OCI-LY1 (cell line): ENCODE measurements at regions not wholly inside any gene's neighbourhood (a gene's known extent, or its start where the extent isn't known, plus 50 kb on each side); places are given as distances from the start of the nearest gene placed in this dataset.
A peak's percentile ranks its signal among the peaks of the same experiment; 100 is the strongest.

Experiments used
- H2AFZ ChIP-seq: fragments of 200-600 bp; sonication (generic), shearing (Covaris generic); 2 replicates; pipeline ENCODE4 v1.6.0; 2014; ENCODE audit warnings: antibody characterized with exemption, mild to moderate bottlenecking, low read length
- H3F3A ChIP-seq: fragments of 200-600 bp; sonication (generic), shearing (Covaris generic); 2 replicates; pipeline ENCODE4 v1.6.0; 2014; ENCODE audit warnings: mild to moderate bottlenecking, antibody characterized with exemption, low read length, moderate library complexity; ENCODE audit not compliant: insufficient read depth
- H3K27ac ChIP-seq: fragments of 200-600 bp; sonication (generic); 2 replicates; pipeline ENCODE4 v1.5.1; 2014; ENCODE audit warnings: low read length, mixed run types, mild to moderate bottlenecking, low read depth; ENCODE audit not compliant: poor library complexity, severe bottlenecking
- H3K27me3 ChIP-seq: fragments of 200-600 bp; sonication (generic); 2 replicates; pipeline ENCODE4 v1.6.0; 2014; ENCODE audit warnings: antibody characterized with exemption, mild to moderate bottlenecking, low read length, moderate library complexity; ENCODE audit not compliant: insufficient read depth
- H3K36me3 ChIP-seq: fragments of 200-600 bp; sonication (generic); 2 replicates; pipeline ENCODE4 v1.6.1; 2014; ENCODE audit warnings: mild to moderate bottlenecking, antibody characterized with exemption, low read length, moderate library complexity, mixed read lengths; ENCODE audit not compliant: insufficient read depth
- H3K4me1 ChIP-seq: fragments of 200-600 bp; sonication (generic); 2 replicates; pipeline ENCODE4 v1.5.1; 2014; ENCODE audit warnings: mild to moderate bottlenecking, low read length, moderate library complexity; ENCODE audit not compliant: insufficient read depth, severe bottlenecking
- H3K4me2 ChIP-seq: fragments of 200-600 bp; sonication (generic), shearing (Covaris generic); 2 replicates; pipeline ENCODE4 v1.6.1; 2014; ENCODE audit warnings: low read length
- H3K4me3 ChIP-seq: fragments of 200-600 bp; sonication (generic); 2 replicates; pipeline ENCODE4 v1.5.1; 2014; ENCODE audit warnings: low read length, low read depth, mild to moderate bottlenecking, mixed read lengths; ENCODE audit not compliant: poor library complexity, severe bottlenecking
- H3K79me2 ChIP-seq: fragments of 200-600 bp; shearing (Covaris generic); 2 replicates; pipeline ENCODE4 v1.6.1; 2016; ENCODE audit warnings: mixed run types, low read length, mixed read lengths; ENCODE audit not compliant: insufficient read depth
- H3K9ac ChIP-seq: fragments of 200-600 bp; sonication (generic), shearing (Covaris generic); 2 replicates; pipeline ENCODE4 v1.6.1; 2014; ENCODE audit warnings: mild to moderate bottlenecking, low read length, mixed read lengths
- H3K9me2 ChIP-seq: fragments of 200-600 bp; sonication (generic), shearing (Covaris generic); 2 replicates; pipeline ENCODE4 v1.6.1; 2014; ENCODE audit warnings: low read depth, mild to moderate bottlenecking, low read length, mixed read lengths
- H3K9me3 ChIP-seq: fragments of 200-600 bp; shearing (Covaris generic); 2 replicates; pipeline ENCODE4 v1.6.1; 2014; ENCODE audit warnings: low read length, mixed read lengths
- H4K20me1 ChIP-seq: fragments of 200-600 bp; sonication (generic), shearing (Covaris generic); 2 replicates; pipeline ENCODE4 v1.6.0; 2016; ENCODE audit warnings: mild to moderate bottlenecking, low read length; ENCODE audit not compliant: insufficient read depth
- EZH2 ChIP-seq: fragments of 200-600 bp; sonication (generic), shearing (Covaris generic); IDR thresholded peaks from 2 replicates; pipeline ENCODE4 v1.8.0; 2017; ENCODE audit warnings: borderline replicate concordance, mixed run types, mild to moderate bottlenecking, antibody characterized with exemption, low read length, moderate library complexity, mixed read lengths
- TF ChIP-seq, protein P1 (sequence below): fragments of 200-600 bp; sonication (generic), shearing (Covaris generic); IDR thresholded peaks from 2 replicates; pipeline ENCODE4 v1.5.1; 2017; ENCODE audit warnings: mild to moderate bottlenecking, antibody characterized with exemption, low read length, moderate library complexity, mixed read lengths

DNA sequence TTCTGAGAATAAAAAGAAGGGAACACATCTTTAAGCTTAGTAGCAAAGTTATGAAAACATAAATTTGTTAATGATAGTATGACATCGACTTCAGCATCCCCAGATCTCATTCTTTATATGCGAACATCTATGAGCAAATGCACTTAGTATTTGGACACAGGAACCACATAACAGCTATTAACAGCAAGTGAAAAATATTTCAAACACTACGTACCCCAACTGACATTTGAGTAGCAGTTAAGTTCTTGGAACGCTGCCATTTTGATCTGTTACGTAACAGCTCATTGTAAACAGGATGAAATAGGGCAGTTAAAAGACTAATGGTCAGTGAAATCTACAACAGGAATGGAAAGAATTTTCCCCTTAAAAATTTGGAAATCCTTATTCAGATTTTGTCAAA lies 428.9 kb downstream of the TNS3 start:
- H3K4me3 ChIP-seq = peak overlapping the region; percentile 16
- H3K4me2 ChIP-seq = peak overlapping the region; percentile 36
- H3K27me3 ChIP-seq = no peaks in the 10 kb centered on the region
- H3F3A ChIP-seq = no peaks in the 10 kb centered on the region
- peak overlapping the region; percentile 96 for H3K27ac ChIP-seq
- H4K20me1 ChIP-seq = no peaks in the 10 kb centered on the region
- TF ChIP-seq EZH2 = no peak
- TF ChIP-seq, protein P1, sequence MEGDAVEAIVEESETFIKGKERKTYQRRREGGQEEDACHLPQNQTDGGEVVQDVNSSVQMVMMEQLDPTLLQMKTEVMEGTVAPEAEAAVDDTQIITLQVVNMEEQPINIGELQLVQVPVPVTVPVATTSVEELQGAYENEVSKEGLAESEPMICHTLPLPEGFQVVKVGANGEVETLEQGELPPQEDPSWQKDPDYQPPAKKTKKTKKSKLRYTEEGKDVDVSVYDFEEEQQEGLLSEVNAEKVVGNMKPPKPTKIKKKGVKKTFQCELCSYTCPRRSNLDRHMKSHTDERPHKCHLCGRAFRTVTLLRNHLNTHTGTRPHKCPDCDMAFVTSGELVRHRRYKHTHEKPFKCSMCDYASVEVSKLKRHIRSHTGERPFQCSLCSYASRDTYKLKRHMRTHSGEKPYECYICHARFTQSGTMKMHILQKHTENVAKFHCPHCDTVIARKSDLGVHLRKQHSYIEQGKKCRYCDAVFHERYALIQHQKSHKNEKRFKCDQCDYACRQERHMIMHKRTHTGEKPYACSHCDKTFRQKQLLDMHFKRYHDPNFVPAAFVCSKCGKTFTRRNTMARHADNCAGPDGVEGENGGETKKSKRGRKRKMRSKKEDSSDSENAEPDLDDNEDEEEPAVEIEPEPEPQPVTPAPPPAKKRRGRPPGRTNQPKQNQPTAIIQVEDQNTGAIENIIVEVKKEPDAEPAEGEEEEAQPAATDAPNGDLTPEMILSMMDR = no peak
- H3K79me2 ChIP-seq = no peaks in the 10 kb centered on the region
- peak overlapping the region; percentile 12; the same call in 1 of the 2 replicates for H2AFZ ChIP-seq
- H3K9me2 ChIP-seq = no peaks in the 10 kb centered on the region
- peaks cover 6% of the 10 kb centered on the region; the same call in 1 of the 2 replicates for H3K9me3 ChIP-seq
- peak overlapping the region; percentile 28; the same call in 1 of the 2 replicates for H3K9ac ChIP-seq
- H3K36me3 ChIP-seq = peaks cover 6% of the 10 kb centered on the region; the same call in 1 of the 2 replicates
- peaks cover 84% of the 10 kb centered on the region for H3K4me1 ChIP-seq

DNA sequence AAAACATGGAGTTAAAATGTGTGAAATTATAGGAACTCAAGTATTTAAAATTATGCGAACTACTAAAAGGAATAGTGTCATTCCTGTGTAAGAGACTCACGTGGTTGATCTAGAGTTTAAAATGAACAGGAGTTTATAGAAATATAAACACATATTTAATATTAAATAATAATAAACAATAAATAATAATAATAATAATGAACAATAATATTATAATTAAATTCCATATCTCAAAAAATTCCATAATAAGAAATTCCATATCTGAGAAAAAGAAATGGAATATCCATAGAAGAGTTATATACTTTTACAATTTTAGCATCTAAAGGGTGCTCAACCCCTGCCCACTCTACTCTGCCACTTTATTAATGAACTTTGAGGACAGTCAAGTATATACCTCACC lies 429.6 kb downstream of the TNS3 start:
- H2AFZ ChIP-seq = peak overlapping the region; percentile 12; the same call in 1 of the 2 replicates
- TF ChIP-seq, protein P1 = no peak
- TF ChIP-seq EZH2 = no peak
- H3K9me2 ChIP-seq = no peaks in the 10 kb centered on the region
- H3K9ac ChIP-seq = no peak overlapping the region
- no peaks in the 10 kb centered on the region for H3K27me3 ChIP-seq
- H3K9me3 ChIP-seq = peaks cover 6% of the 10 kb centered on the region; the same call in 1 of the 2 replicates
- H3K4me1 ChIP-seq = peaks cover 91% of the 10 kb centered on the region
- peak overlapping the region; percentile 96 for H3K27ac ChIP-seq
- no peaks in the 10 kb centered on the region for H4K20me1 ChIP-seq
- H3K4me3 ChIP-seq = no peak overlapping the region
- H3K4me2 ChIP-seq = peak overlapping the region; percentile 36; the same call in 1 of the 2 replicates
- H3K79me2 ChIP-seq = no peaks in the 10 kb centered on the region
- no peaks in the 10 kb centered on the region for H3F3A ChIP-seq
- peaks cover 6% of the 10 kb centered on the region; the same call in 1 of the 2 replicates for H3K36me3 ChIP-seq

- Histone ChIP-seq H3K4me1 (peaks cover 88% of the 10 kb centered on the region), H3K9me2 (no peaks in the 10 kb centered on the region), H3K36me3 (peaks cover 6% of the 10 kb centered on the region; the same call in 1 of the 2 replicates), H3K4me3 (no peak overlapping the region), H3K4me2 (no peak overlapping the region), H3F3A (no peaks in the 10 kb centered on the region), H3K9me3 (peaks cover 6% of the 10 kb centered on the region; the same call in 1 of the 2 replicates), H3K9ac (no peak overlapping the region), H2AFZ (no peak overlapping the region), H3K27me3 (no peaks in the 10 kb centered on the region), H4K20me1 (no peaks in the 10 kb centered on the region), H3K27ac (peak overlapping the region; percentile 96), H3K79me2 (no peaks in the 10 kb centered on the region)
- TF ChIP-seq, protein P1 = no peak
Measured at GRCh38 chr7:47150497-47151260, 431.2 kb downstream of the TNS3 start.
